HepG2 (cell line): ENCODE measurements at regions not wholly inside any gene's neighbourhood (a gene's known extent, or its start where the extent isn't known, plus 50 kb on each side); places are given as distances from the start of the nearest gene placed in this dataset.
A peak's percentile ranks its signal among the peaks of the same experiment; 100 is the strongest.

Experiments used
- ATAC-seq: fragments of 200-7000 bp; cut with Tn5 transposase; 3 replicates; pipeline ENCODE4 v1.9.1; 2020; ENCODE audit warnings: mild to moderate bottlenecking, moderate library complexity
- BruUV-seq: library from RNA; stranded (reverse); fragments of 400-500 nt; replicated peaks from 2 replicates; lab custom pipeline; 2021; lab: Mats Ljungman, UMichigan
- CTCF ChIA-PET: fragments of 300-600 bp; formaldehyde crosslinking; extraction: SDS; loops from one replicate; lab custom pipeline; 2021; ENCODE audit warnings: low total read pairs, inconsistent platforms, low intra/inter-chr PET ratio; lab: Yijun Ruan, JAX
- POLR2A ChIA-PET: fragments of 350-600 bp; sonication (Branson Sonifier 250); formaldehyde crosslinking; loops from one replicate; lab custom pipeline; 2020; ENCODE audit warnings: antibody characterized with exemption, inconsistent platforms; lab: Yijun Ruan, JAX
- DNase-seq: peaks from one replicate; pipeline ENCODE4 v3.0.0-alpha.2; 2015; ENCODE audit warnings: low spot score
- FAIRE-seq: peaks from 3 replicates; lab custom pipeline; 2011; peaks lifted over from hg19 to GRCh38; lab: Jason Lieb, UNC
- H2AFZ ChIP-seq: one replicate; pipeline ENCODE4 v1.6.1; 2011; ENCODE audit warnings: low read length, inconsistent platforms
- H3K27ac ChIP-seq: fragments of 300-600 bp; 3 replicates; pipeline ENCODE4 v1.8.0; 2011; ENCODE audit warnings: mixed run types, mild to moderate bottlenecking, mixed read lengths, low read length, inconsistent platforms; ENCODE audit not compliant: insufficient read depth; ENCODE audit errors: extremely low read length
- H3K27me3 ChIP-seq, 2 experiments: fragments of 200-600 bp in 1 of 2; 2 replicates in 1 of 2; 3 replicates in 1 of 2; pipeline versions ENCODE4 v1.6.0 to v1.8.0; 2011; ENCODE audit warnings: low read length in 2 of 2, mild to moderate bottlenecking in 2 of 2, moderate library complexity in 2 of 2, inconsistent platforms in 1 of 2; ENCODE audit not compliant: insufficient read depth in 2 of 2, control insufficient read depth in 1 of 2
- H3K36me3 ChIP-seq, 2 experiments: fragments of 200-600 bp in 1 of 2; replicated peaks in 1 of 2; 2 replicates in 1 of 2; 3 replicates in 1 of 2; pipeline versions ENCODE4 v1.5.1 to v1.8.0; 2011; ENCODE audit warnings: low read length in 2 of 2, inconsistent platforms in 1 of 2; ENCODE audit not compliant: insufficient read depth in 2 of 2, control insufficient read depth in 1 of 2
- H3K4me1 ChIP-seq: 2 replicates; pipeline ENCODE4 v1.5.1; 2012; ENCODE audit warnings: low read length, inconsistent platforms; ENCODE audit not compliant: insufficient read depth
- H3K4me2 ChIP-seq: 2 replicates; pipeline ENCODE4 v1.6.0; 2011; ENCODE audit warnings: low read depth, low read length, inconsistent platforms
- H3K4me3 ChIP-seq, 3 experiments: fragments of 200-600 bp in 1 of 3; sonication (generic), shearing (Covaris generic) in 1 of 3; replicated peaks in 1 of 3; 2 replicates each; pipeline ENCODE4 v1.5.1; 2011 to 2016; ENCODE audit warnings: low read length in 3 of 3, inconsistent platforms in 2 of 3, low read depth in 2 of 3, mild to moderate bottlenecking in 2 of 3, control low read depth in 1 of 3, mixed read lengths in 1 of 3; ENCODE audit not compliant: insufficient read depth in 1 of 3
- H3K79me2 ChIP-seq: one replicate; pipeline ENCODE4 v1.6.1; 2011; ENCODE audit warnings: low read length, inconsistent platforms; ENCODE audit not compliant: insufficient read depth
- H3K9ac ChIP-seq: 2 replicates; pipeline ENCODE4 v1.6.0; 2011; ENCODE audit warnings: mild to moderate bottlenecking, low read depth, low read length, inconsistent platforms; ENCODE audit not compliant: insufficient read depth
- H3K9me3 ChIP-seq: 2 replicates; pipeline ENCODE4 v1.5.1; 2012; ENCODE audit warnings: mild to moderate bottlenecking, low read length
- H4K20me1 ChIP-seq: 2 replicates; pipeline ENCODE4 v1.6.0; 2011; ENCODE audit warnings: inconsistent platforms, mild to moderate bottlenecking, low read length, moderate library complexity; ENCODE audit not compliant: insufficient read depth
- GATAD1 ChIP-seq: IDR thresholded peaks from 2 replicates; pipeline ENCODE4 v1.6.1; 2016; ENCODE audit warnings: missing genetic modification reagents, missing compliant biosample characterization
- JDP2 ChIP-seq: sonication (generic); formaldehyde crosslinking; IDR thresholded peaks from 2 replicates; pipeline ENCODE4 v1.8.1; 2022; ENCODE audit warnings: missing genetic modification reagents, borderline replicate concordance
- MAFF ChIP-seq: IDR thresholded peaks from 2 replicates; pipeline ENCODE4 v1.6.1; 2011; ENCODE audit warnings: low read depth, low read length, improper control_type of control experiment
- MAFK ChIP-seq, 2 experiments: IDR thresholded peaks in 1 of 2; conservative IDR thresholded peaks in 1 of 2; 2 replicates each; pipeline ENCODE4 v1.6.1; 2011; ENCODE audit warnings: improper control_type of control experiment in 2 of 2, low read length in 2 of 2
- RBFOX2 ChIP-seq: fragments of 200-400 bp; formaldehyde crosslinking; IDR thresholded peaks from 2 replicates; pipeline ENCODE4 v1.6.1; 2017; ENCODE audit warnings: low read depth, mild to moderate bottlenecking, low read length
- ZBTB39 ChIP-seq: sonication (generic); formaldehyde crosslinking; IDR thresholded peaks from 2 replicates; pipeline ENCODE4 v1.5.0; 2020; ENCODE audit warnings: missing genetic modification reagents
- ZNF263 ChIP-seq: sonication (generic); formaldehyde crosslinking; IDR thresholded peaks from 2 replicates; pipeline ENCODE4 v1.4.0; 2020; ENCODE audit warnings: missing genetic modification reagents
- ZNF780A ChIP-seq: sonication (generic); formaldehyde crosslinking; IDR thresholded peaks from 2 replicates; pipeline ENCODE4 v1.8.0; 2022; ENCODE audit warnings: mild to moderate bottlenecking, missing genetic modification reagents, moderate library complexity
- WGBS: methylation state at CpG from one replicate; pipeline ENCODE4 v1.1.6; 2017; ENCODE audit warnings: low lambda C conversion rate; 5-methylcytosine and 5-hydroxymethylcytosine counted together
- in situ Hi-C: cut with HindIII; loops from 2 replicates; pipeline ENCODE4 v1.10.0; 2017; ENCODE audit warnings: low pct_unique_long_range_greater_than_20kb; ENCODE audit not compliant: extremely low pct_ligation_motif_present
- intact Hi-C: fragments of 100-400 bp; cut with micrococcal nuclease; formaldehyde crosslinking; loops from one replicate; pipeline ENCODE4 v1.10.0; 2022; ENCODE audit not compliant: unreplicated experiment
- TF ChIP-seq, protein P1 (sequence below): sonication (generic); formaldehyde crosslinking; IDR thresholded peaks from 2 replicates; pipeline ENCODE4 v1.8.0; 2022; ENCODE audit warnings: low read depth, missing genetic modification reagents
- TF ChIP-seq, protein P2 (sequence below): sonication (generic); formaldehyde crosslinking; IDR thresholded peaks from 2 replicates; pipeline ENCODE4 v1.4.0; 2020; ENCODE audit warnings: missing genetic modification reagents

DNA sequence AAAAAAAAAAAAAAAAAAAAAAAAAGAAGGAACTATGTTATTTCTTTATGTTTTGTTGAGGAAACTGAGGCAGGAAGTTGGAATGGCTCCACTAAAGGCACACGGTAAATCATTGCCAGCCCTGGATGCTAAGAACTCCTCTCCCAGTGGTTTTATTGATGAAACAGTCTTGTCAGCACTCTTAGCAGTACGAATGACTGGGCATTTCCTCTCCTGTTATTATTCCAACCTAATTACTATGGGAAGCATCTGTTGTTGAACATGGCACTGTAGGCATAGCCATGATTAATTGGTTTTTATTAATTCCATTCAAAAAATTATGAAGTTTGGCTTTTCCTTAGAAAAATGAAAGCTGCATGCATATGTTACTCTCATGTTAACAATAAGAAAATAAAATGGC lies 1387.1 kb upstream of the TMEM132C start:
- Histone ChIP-seq H3K4me3 (no peak overlapping the region), H3K79me2 (no peaks in the 10 kb centered on the region), H3K9me3 (peaks cover 5% of the 10 kb centered on the region), H3K4me1 (no peaks in the 10 kb centered on the region), H3K27ac (no peak overlapping the region), H2AFZ (no peak overlapping the region), H3K36me3 (no peaks in the 10 kb centered on the region), H3K27me3 (no peaks in the 10 kb centered on the region), H4K20me1 (no peaks in the 10 kb centered on the region), H3K9ac (no peak overlapping the region), H3K4me2 (no peak overlapping the region)
- FAIRE-seq = no peak
- ChIA-PET CTCF (no interaction called here), POLR2A (no interaction called here)
- intact Hi-C loops (no loop called here), in situ Hi-C loops (loop anchor here (10.0 kb wide), 1 partner anchor 1345 kb away; no protein-coding TSS in a partner anchor)
- TF ChIP-seq GATAD1 (CRISPR knock-in tag) (no peak), RBFOX2 (no peak), MAFF (0 out of 2 replicates have a peak, but pooled peaks have one; percentile 26), JDP2 (CRISPR knock-in tag) (no peak), ZNF780A (CRISPR knock-in tag) (no peak), MAFK (conservative IDR thresholded peaks at IDR 0.05 in 1 of 2, IDR thresholded peaks at IDR 0.05 in 1 of 2; ENCODE audit: low read length in 2 of 2) (peak; percentile 34 to 50; a peak in 3 of 4 replicates)
- no peak for ATAC-seq
- DNase-seq = no peak
- WGBS = 12% methylated on average over 2 of the region's 2 CpGs
- no TSS peak for BruUV-seq

GRCh38 chr12:126883697-126884096 lies 1383.3 kb upstream of the TMEM132C start:
- no TSS peak for BruUV-seq
- CTCF ChIA-PET = no interaction called here
- Histone ChIP-seq H3K4me1 (no peaks in the 10 kb centered on the region), H3K36me3 (no peaks in the 10 kb centered on the region), H3K4me3 (no peak overlapping the region), H3K9me3 (peaks cover 30% of the 10 kb centered on the region), H3K27me3 (no peaks in the 10 kb centered on the region), H3K27ac (no peak overlapping the region), H3K9ac (no peak overlapping the region)
- in situ Hi-C loops = no loop called here
- WGBS = 0% methylated on average over 4 of the region's 4 CpGs
- TF ChIP-seq ZNF263 (CRISPR knock-in tag) = no peak
- TF ChIP-seq, protein P1, sequence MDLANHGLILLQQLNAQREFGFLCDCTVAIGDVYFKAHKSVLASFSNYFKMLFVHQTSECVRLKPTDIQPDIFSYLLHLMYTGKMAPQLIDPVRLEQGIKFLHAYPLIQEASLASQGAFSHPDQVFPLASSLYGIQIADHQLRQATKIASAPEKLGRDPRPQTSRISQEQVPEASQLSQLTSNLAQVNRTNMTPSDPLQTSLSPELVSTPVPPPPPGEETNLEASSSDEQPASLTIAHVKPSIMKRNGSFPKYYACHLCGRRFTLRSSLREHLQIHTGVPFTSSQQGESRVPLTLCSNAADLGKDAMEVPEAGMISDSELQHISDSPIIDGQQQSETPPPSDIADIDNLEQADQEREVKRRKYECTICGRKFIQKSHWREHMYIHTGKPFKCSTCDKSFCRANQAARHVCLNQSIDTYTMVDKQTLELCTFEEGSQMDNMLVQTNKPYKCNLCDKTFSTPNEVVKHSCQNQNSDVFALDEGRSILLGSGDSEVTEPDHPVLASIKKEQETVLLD (CRISPR knock-in tag) = no peak
- TF ChIP-seq ZBTB39 (CRISPR knock-in tag) = no peak
- TF ChIP-seq, protein P2, sequence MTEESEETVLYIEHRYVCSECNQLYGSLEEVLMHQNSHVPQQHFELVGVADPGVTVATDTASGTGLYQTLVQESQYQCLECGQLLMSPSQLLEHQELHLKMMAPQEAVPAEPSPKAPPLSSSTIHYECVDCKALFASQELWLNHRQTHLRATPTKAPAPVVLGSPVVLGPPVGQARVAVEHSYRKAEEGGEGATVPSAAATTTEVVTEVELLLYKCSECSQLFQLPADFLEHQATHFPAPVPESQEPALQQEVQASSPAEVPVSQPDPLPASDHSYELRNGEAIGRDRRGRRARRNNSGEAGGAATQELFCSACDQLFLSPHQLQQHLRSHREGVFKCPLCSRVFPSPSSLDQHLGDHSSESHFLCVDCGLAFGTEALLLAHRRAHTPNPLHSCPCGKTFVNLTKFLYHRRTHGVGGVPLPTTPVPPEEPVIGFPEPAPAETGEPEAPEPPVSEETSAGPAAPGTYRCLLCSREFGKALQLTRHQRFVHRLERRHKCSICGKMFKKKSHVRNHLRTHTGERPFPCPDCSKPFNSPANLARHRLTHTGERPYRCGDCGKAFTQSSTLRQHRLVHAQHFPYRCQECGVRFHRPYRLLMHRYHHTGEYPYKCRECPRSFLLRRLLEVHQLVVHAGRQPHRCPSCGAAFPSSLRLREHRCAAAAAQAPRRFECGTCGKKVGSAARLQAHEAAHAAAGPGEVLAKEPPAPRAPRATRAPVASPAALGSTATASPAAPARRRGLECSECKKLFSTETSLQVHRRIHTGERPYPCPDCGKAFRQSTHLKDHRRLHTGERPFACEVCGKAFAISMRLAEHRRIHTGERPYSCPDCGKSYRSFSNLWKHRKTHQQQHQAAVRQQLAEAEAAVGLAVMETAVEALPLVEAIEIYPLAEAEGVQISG (CRISPR knock-in tag) = no peak
- TF ChIP-seq, all 625 proteins: peak for 0
- Histone ChIP-seq H4K20me1 (no peaks in the 10 kb centered on the region), H2AFZ (no peak overlapping the region), H3K4me2 (no peak overlapping the region), H3K79me2 (no peaks in the 10 kb centered on the region)
- DNase-seq (no peak), ATAC-seq (no peak), FAIRE-seq (no peak)
- intact Hi-C loops = no loop called here
- POLR2A ChIA-PET = no interaction called here
